HCT116 (cell line): ENCODE measurements at regions not wholly inside any gene's neighbourhood (a gene's known extent, or its start where the extent isn't known, plus 50 kb on each side); places are given as distances from the start of the nearest gene placed in this dataset.

Experiments
- ATAC-seq: fragments of 200-7000 bp; cut with Tn5 transposase; 2 replicates; pipeline ENCODE4 v1.9.1; 2020; ENCODE audit warnings: mild to moderate bottlenecking, moderate library complexity
- BruUV-seq: library from RNA; stranded (reverse); fragments of 400-500 nt; replicated peaks from 2 replicates; lab custom pipeline; 2021; lab: Mats Ljungman, UMichigan
- CTCF ChIA-PET: fragments of 300-600 bp; sonication (Branson Sonifier 250); formaldehyde crosslinking; loops from one replicate; lab custom pipeline; 2021; ENCODE audit warnings: antibody characterized with exemption; lab: Charles Lee
- POLR2A ChIA-PET: fragments of 300-600, 350-600 bp; sonication (Branson Sonifier 250); formaldehyde crosslinking; loops from one replicate; lab custom pipeline; 2021; ENCODE audit warnings: antibody characterized with exemption; lab: Charles Lee
- RAD21 ChIA-PET, 2 experiments: fragments of 300-600 bp; sonication (Branson Sonifier 250); formaldehyde crosslinking; loops; one replicate each; lab custom pipeline; 2023; ENCODE audit warnings: low total read pairs in 2 of 2; ENCODE audit not compliant: uncharacterized antibody in 2 of 2, unreplicated experiment in 2 of 2, low non-redundant PET in 1 of 2; lab: Charles Lee
- DNase-seq: peaks from one replicate; pipeline ENCODE4 v3.0.0-alpha.2; 2010; ENCODE audit warnings: low read depth, low spot score
- H2AFZ ChIP-seq: fragments of 200-600 bp; shearing (Covaris generic), sonication (generic); 2 replicates; pipeline ENCODE4 v1.6.1; 2017; ENCODE audit warnings: low read depth, mixed run types, mixed read lengths, antibody characterized with exemption, low read length; ENCODE audit not compliant: poor library complexity, severe bottlenecking
- H3K27ac ChIP-seq: 2 replicates; pipeline ENCODE4 v1.5.1; 2012; ENCODE audit warnings: low read depth, low read length
- H3K27me3 ChIP-seq: fragments of 200-600 bp; sonication (generic); 2 replicates; pipeline ENCODE4 v1.6.1; 2016; ENCODE audit warnings: mixed run types, low read length, mixed read lengths; ENCODE audit not compliant: insufficient read depth
- H3K36me3 ChIP-seq, 2 experiments: fragments of 200-500 bp in 1 of 2; fragments of 200-600 bp in 1 of 2; sonication (Bioruptor generic) in 1 of 2; sonication (generic) in 1 of 2; 2 replicates each; pipeline versions ENCODE4 v1.5.1 to v1.6.1; 2014 to 2016; ENCODE audit warnings: low read length in 2 of 2, inconsistent platforms in 1 of 2, mixed read lengths in 1 of 2, mixed run types in 1 of 2; ENCODE audit not compliant: insufficient read depth in 2 of 2, control insufficient read depth in 1 of 2
- H3K4me1 ChIP-seq, 2 experiments: fragments of 200-600 bp in 1 of 2; sonication (generic) in 1 of 2; 2 replicates each; pipeline versions ENCODE4 v1.5.1 to v1.6.1; 2012 to 2017; ENCODE audit warnings: low read length in 2 of 2, inconsistent platforms in 1 of 2, mild to moderate bottlenecking in 1 of 2, mixed read lengths in 1 of 2, mixed run types in 1 of 2, moderate library complexity in 1 of 2; ENCODE audit not compliant: insufficient read depth in 2 of 2, control insufficient read depth in 1 of 2
- H3K4me2 ChIP-seq: fragments of 200-600 bp; sonication (generic); 2 replicates; pipeline ENCODE4 v1.6.1; 2017; ENCODE audit warnings: mixed run types, low read length, mixed read lengths
- H3K4me3 ChIP-seq, 2 experiments: fragments of 200-600 bp in 1 of 2; sonication (generic) in 1 of 2; replicated peaks in 1 of 2; 2 replicates each; pipeline ENCODE4 v1.5.1; 2011 to 2016; ENCODE audit warnings: low read length in 2 of 2, control low read depth in 1 of 2, low read depth in 1 of 2, mild to moderate bottlenecking in 1 of 2, mixed read lengths in 1 of 2, mixed run types in 1 of 2
- H3K79me2 ChIP-seq: fragments of 200-600 bp; sonication (generic); 2 replicates; pipeline ENCODE4 v1.6.1; 2017; ENCODE audit warnings: mild to moderate bottlenecking, mixed run types, low read length, moderate library complexity, mixed read lengths; ENCODE audit not compliant: insufficient read depth
- H3K9ac ChIP-seq: fragments of 200-600 bp; sonication (generic); 2 replicates; pipeline ENCODE4 v1.6.1; 2016; ENCODE audit warnings: low read length, mixed read lengths
- H3K9me2 ChIP-seq: fragments of 200-600 bp; sonication (generic), shearing (Covaris generic); 2 replicates; pipeline ENCODE4 v1.6.1; 2017; ENCODE audit warnings: mixed run types, mild to moderate bottlenecking, moderate library complexity; ENCODE audit not compliant: insufficient read depth
- H3K9me3 ChIP-seq, 2 experiments: fragments of 200-500 bp in 1 of 2; fragments of 200-600 bp in 1 of 2; sonication (Bioruptor generic) in 1 of 2; sonication (generic) in 1 of 2; 2 replicates each; pipeline ENCODE4 v1.6.1; 2014 to 2017; ENCODE audit warnings: low read length in 2 of 2, mixed read lengths in 2 of 2, inconsistent platforms in 1 of 2, low read depth in 1 of 2, mild to moderate bottlenecking in 1 of 2, mixed run types in 1 of 2, moderate library complexity in 1 of 2; ENCODE audit not compliant: control insufficient read depth in 1 of 2, insufficient read depth in 1 of 2
- H4K20me1 ChIP-seq: fragments of 200-600 bp; sonication (generic), shearing (Covaris generic); 2 replicates; pipeline ENCODE4 v1.6.1; 2017; ENCODE audit warnings: mixed run types, mild to moderate bottlenecking, moderate library complexity; ENCODE audit not compliant: insufficient read depth
- CEBPB ChIP-seq: IDR thresholded peaks from 2 replicates; pipeline ENCODE4 v1.6.1; 2012; ENCODE audit warnings: low read depth
- EGR1 ChIP-seq: IDR thresholded peaks from 2 replicates; pipeline ENCODE4 v1.6.1; 2012; ENCODE audit warnings: low read depth
- EZH2 ChIP-seq: fragments of 200-600 bp; sonication (generic); IDR thresholded peaks from 2 replicates; pipeline ENCODE4 v1.6.1; 2017; ENCODE audit warnings: antibody characterized with exemption, mixed run types
- EZH2phosphoT487 ChIP-seq: fragments of 200-600 bp; IDR thresholded peaks from 2 replicates; pipeline ENCODE4 v1.6.1; 2018; ENCODE audit warnings: antibody characterized with exemption, borderline replicate concordance
- POLR2A ChIP-seq: IDR thresholded peaks from 2 replicates; pipeline ENCODE4 v1.7.0; 2011; ENCODE audit warnings: borderline replicate concordance; ENCODE audit not compliant: insufficient read depth, insufficient read length; ENCODE audit errors: extremely low read depth
- POLR2AphosphoS5 ChIP-seq: IDR thresholded peaks from 2 replicates; pipeline ENCODE4 v1.6.1; 2011; ENCODE audit warnings: mild to moderate bottlenecking, low read depth, low read length, moderate library complexity
- SIN3A ChIP-seq: IDR thresholded peaks from 2 replicates; pipeline ENCODE4 v1.6.1; 2012; ENCODE audit warnings: low read depth
- SP1 ChIP-seq: IDR thresholded peaks from 2 replicates; pipeline ENCODE4 v1.6.1; 2012; ENCODE audit warnings: low read depth
- SRF ChIP-seq: IDR thresholded peaks from 2 replicates; pipeline ENCODE4 v1.6.1; 2012; ENCODE audit warnings: low read depth
- TCF7L2 ChIP-seq: IDR thresholded peaks from 2 replicates; pipeline ENCODE4 v1.7.0; 2011; ENCODE audit warnings: borderline replicate concordance, inconsistent platforms; ENCODE audit not compliant: insufficient read depth, insufficient read length; ENCODE audit errors: extremely low read depth
- YY1 ChIP-seq: IDR thresholded peaks from 2 replicates; pipeline ENCODE4 v1.6.1; 2011; ENCODE audit warnings: low read length, low read depth, moderate library complexity, mild to moderate bottlenecking; ENCODE audit not compliant: insufficient replicate concordance; ENCODE audit errors: extremely low read depth
- intact Hi-C: fragments of 100-400 bp; cut with micrococcal nuclease; formaldehyde crosslinking; loops from 2 replicates; pipeline ENCODE4 v1.10.0; 2022
- TF ChIP-seq, protein P1 (sequence below): IDR thresholded peaks from 2 replicates; pipeline ENCODE4 v1.6.1; 2011; ENCODE audit warnings: mild to moderate bottlenecking, low read length, moderate library complexity; ENCODE audit not compliant: insufficient replicate concordance; ENCODE audit errors: extremely low read depth
- TF ChIP-seq, protein P2 (sequence below), 3 experiments: fragments of 200-600 bp in 1 of 3; sonication (generic) in 1 of 3; IDR thresholded peaks in 2 of 3; conservative IDR thresholded peaks in 1 of 3; 2 replicates each; pipeline ENCODE4 v1.5.1; 2012 to 2017; ENCODE audit warnings: low read depth in 2 of 3, low read length in 2 of 3, antibody characterized with exemption in 1 of 3, borderline replicate concordance in 1 of 3, control low read depth in 1 of 3, mild to moderate bottlenecking in 1 of 3, mixed read lengths in 1 of 3, mixed run types in 1 of 3, moderate library complexity in 1 of 3; ENCODE audit not compliant: insufficient read depth in 1 of 3
- TF ChIP-seq, protein P3 (sequence below): IDR thresholded peaks from 2 replicates; pipeline ENCODE4 v1.6.1; 2012
- TF ChIP-seq, protein P4 (sequence below): IDR thresholded peaks from 2 replicates; pipeline ENCODE4 v1.6.1; 2012

DNA sequence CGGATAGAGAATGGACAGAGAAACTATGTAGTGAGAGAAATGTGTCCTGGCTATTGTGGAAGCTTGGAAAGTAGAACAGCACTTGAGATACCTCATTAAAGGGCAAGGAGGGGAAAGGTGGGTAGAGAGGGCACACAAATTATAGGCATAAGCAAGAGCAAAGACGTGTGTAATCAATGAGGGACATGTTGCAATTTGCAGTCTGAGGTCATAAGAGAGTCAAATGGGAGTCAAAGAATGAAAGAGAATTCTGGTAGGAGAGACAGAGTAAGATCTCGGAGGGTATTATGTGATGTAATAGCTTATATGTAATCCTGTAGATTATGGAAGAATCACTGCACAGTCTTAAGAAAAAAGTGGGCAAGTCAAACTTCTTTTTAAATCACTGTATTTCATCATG, 312.0 kb upstream of the RGMB start:
- TF ChIP-seq EZH2phosphoT487 (no peak), EZH2 (no peak), SRF (no peak)
- TF ChIP-seq, protein P1, sequence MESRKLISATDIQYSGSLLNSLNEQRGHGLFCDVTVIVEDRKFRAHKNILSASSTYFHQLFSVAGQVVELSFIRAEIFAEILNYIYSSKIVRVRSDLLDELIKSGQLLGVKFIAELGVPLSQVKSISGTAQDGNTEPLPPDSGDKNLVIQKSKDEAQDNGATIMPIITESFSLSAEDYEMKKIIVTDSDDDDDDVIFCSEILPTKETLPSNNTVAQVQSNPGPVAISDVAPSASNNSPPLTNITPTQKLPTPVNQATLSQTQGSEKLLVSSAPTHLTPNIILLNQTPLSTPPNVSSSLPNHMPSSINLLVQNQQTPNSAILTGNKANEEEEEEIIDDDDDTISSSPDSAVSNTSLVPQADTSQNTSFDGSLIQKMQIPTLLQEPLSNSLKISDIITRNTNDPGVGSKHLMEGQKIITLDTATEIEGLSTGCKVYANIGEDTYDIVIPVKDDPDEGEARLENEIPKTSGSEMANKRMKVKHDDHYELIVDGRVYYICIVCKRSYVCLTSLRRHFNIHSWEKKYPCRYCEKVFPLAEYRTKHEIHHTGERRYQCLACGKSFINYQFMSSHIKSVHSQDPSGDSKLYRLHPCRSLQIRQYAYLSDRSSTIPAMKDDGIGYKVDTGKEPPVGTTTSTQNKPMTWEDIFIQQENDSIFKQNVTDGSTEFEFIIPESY, result no peak
- TF ChIP-seq, all 23 proteins: peak for 0
- intact Hi-C loops, result no loop called here
- RAD21 ChIA-PET, result no interaction called here
- no peaks in the 10 kb centered on the region for H3K9me2 ChIP-seq
- CTCF ChIA-PET, result no interaction called here
- no peaks in the 10 kb centered on the region for H3K79me2 ChIP-seq
- no peak overlapping the region for H3K4me3 ChIP-seq
- H3K27ac ChIP-seq, result no peak overlapping the region
- no TSS peak for BruUV-seq
- no peaks in the 10 kb centered on the region for H3K27me3 ChIP-seq
- no peaks in the 10 kb centered on the region for H3K9me3 ChIP-seq
- H3K4me1 ChIP-seq, result no peaks in the 10 kb centered on the region
- no peaks in the 10 kb centered on the region for H3K36me3 ChIP-seq
- POLR2A ChIA-PET, result no interaction called here
- no peaks in the 10 kb centered on the region for H4K20me1 ChIP-seq
- H3K9ac ChIP-seq, result no peak overlapping the region
- DNase-seq, result no peak
- H2AFZ ChIP-seq, result no peak overlapping the region
- no peak for ATAC-seq
- H3K4me2 ChIP-seq, result no peak overlapping the region

DNA sequence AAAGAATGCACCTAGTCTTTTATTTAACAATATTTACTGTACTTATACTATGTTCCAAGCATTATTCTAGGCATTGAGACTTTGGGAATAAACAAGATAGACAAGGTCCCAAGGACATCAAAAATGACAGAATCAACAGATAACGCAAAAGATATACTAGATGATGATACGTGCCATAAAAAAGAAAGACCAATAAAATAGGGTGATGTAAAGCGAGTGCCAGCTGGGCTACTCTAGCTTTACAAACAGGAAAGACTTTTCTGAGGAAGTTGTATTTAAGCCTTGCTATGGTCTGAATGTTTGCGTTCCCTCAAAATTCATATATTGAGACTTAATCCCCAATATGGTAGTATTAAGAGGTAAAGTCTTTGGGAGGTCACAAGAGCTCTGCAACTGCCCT, 310.2 kb upstream of the RGMB start:
- H3K9me2 ChIP-seq, result no peaks in the 10 kb centered on the region
- intact Hi-C loops, result no loop called here
- no peak overlapping the region for H3K4me3 ChIP-seq
- no peaks in the 10 kb centered on the region for H3K79me2 ChIP-seq
- BruUV-seq, result no TSS peak
- H3K36me3 ChIP-seq, result no peaks in the 10 kb centered on the region
- DNase-seq (no peak), ATAC-seq (no peak)
- ChIA-PET POLR2A (no interaction called here), CTCF (no interaction called here), RAD21 (no interaction called here)
- no peak overlapping the region for H3K9ac ChIP-seq
- H3K9me3 ChIP-seq, result no peaks in the 10 kb centered on the region
- no peaks in the 10 kb centered on the region for H3K27me3 ChIP-seq
- H4K20me1 ChIP-seq, result no peaks in the 10 kb centered on the region
- no peak overlapping the region for H3K27ac ChIP-seq
- H2AFZ ChIP-seq, result no peak overlapping the region
- peaks cover 0 to 6% of the 10 kb centered on the region in 2 experiments; a peak in 1 of 4 replicates for H3K4me1 ChIP-seq
- TF ChIP-seq, protein P2, sequence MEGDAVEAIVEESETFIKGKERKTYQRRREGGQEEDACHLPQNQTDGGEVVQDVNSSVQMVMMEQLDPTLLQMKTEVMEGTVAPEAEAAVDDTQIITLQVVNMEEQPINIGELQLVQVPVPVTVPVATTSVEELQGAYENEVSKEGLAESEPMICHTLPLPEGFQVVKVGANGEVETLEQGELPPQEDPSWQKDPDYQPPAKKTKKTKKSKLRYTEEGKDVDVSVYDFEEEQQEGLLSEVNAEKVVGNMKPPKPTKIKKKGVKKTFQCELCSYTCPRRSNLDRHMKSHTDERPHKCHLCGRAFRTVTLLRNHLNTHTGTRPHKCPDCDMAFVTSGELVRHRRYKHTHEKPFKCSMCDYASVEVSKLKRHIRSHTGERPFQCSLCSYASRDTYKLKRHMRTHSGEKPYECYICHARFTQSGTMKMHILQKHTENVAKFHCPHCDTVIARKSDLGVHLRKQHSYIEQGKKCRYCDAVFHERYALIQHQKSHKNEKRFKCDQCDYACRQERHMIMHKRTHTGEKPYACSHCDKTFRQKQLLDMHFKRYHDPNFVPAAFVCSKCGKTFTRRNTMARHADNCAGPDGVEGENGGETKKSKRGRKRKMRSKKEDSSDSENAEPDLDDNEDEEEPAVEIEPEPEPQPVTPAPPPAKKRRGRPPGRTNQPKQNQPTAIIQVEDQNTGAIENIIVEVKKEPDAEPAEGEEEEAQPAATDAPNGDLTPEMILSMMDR (IDR thresholded peaks at IDR 0.05 in 2 of 3, conservative IDR thresholded peaks at IDR 0.05 in 1 of 3; ENCODE audit: borderline replicate concordance in 1 of 3, insufficient read depth in 1 of 3, low read depth in 2 of 3, low read length in 2 of 3), result no peak
- no peak for TF ChIP-seq EZH2phosphoT487
- TF ChIP-seq TCF7L2, result no peak
- no peak for TF ChIP-seq POLR2AphosphoS5
- TF ChIP-seq SIN3A, result no peak
- TF ChIP-seq SRF, result no peak
- TF ChIP-seq, protein P3, sequence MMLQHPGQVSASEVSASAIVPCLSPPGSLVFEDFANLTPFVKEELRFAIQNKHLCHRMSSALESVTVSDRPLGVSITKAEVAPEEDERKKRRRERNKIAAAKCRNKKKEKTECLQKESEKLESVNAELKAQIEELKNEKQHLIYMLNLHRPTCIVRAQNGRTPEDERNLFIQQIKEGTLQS, result no peak
- no peak for TF ChIP-seq EGR1
- TF ChIP-seq YY1, result no peak
- no peak for TF ChIP-seq CEBPB
- no peak for TF ChIP-seq POLR2A
- TF ChIP-seq, protein P4, sequence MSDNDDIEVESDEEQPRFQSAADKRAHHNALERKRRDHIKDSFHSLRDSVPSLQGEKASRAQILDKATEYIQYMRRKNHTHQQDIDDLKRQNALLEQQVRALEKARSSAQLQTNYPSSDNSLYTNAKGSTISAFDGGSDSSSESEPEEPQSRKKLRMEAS, result no peak
- TF ChIP-seq SP1, result no peak
- H3K4me2 ChIP-seq, result no peak overlapping the region
